Neuronal stem cell (in vitro differentiated cells): ENCODE measurements at regions not wholly inside any gene's neighbourhood (a gene's known extent, or its start where the extent isn't known, plus 50 kb on each side); places are given as distances from the start of the nearest gene placed in this dataset.
A peak's percentile ranks its signal among the peaks of the same experiment; 100 is the strongest.
"Not testable (repeated sequence)": the region's sequence is repeated elsewhere in the genome, so short reads cannot be mapped to it uniquely, and the experiment has no call there.

ENCODE experiments used
- DNase-seq: peaks from one replicate; pipeline ENCODE4 v3.0.0-alpha.2; 2013; ENCODE audit warnings: low spot score
- H2AFZ ChIP-seq: one replicate; pipeline ENCODE4 v1.6.1; 2013; ENCODE audit warnings: mild to moderate bottlenecking, low read length, inconsistent platforms
- H2AK5ac ChIP-seq: 2 replicates; pipeline ENCODE4 v1.6.1; 2013; ENCODE audit warnings: low read depth, mild to moderate bottlenecking, inconsistent platforms, low read length, moderate library complexity, mixed read lengths
- H2BK120ac ChIP-seq: 2 replicates; pipeline ENCODE4 v1.6.1; 2013; ENCODE audit warnings: low read depth, mild to moderate bottlenecking, inconsistent platforms, low read length, moderate library complexity, mixed read lengths
- H2BK12ac ChIP-seq: one replicate; pipeline ENCODE4 v1.6.1; 2013; ENCODE audit warnings: low read length, inconsistent platforms
- H2BK15ac ChIP-seq: 2 replicates; pipeline ENCODE4 v1.6.1; 2013; ENCODE audit warnings: mild to moderate bottlenecking, low read length, inconsistent platforms, mixed read lengths
- H2BK5ac ChIP-seq: one replicate; pipeline ENCODE4 v1.6.1; 2013; ENCODE audit warnings: inconsistent platforms, mild to moderate bottlenecking, low read length, moderate library complexity
- H3K14ac ChIP-seq: one replicate; pipeline ENCODE4 v1.6.1; 2013; ENCODE audit warnings: low read length, inconsistent platforms
- H3K18ac ChIP-seq: 2 replicates; pipeline ENCODE4 v1.6.1; 2013; ENCODE audit warnings: low read length, inconsistent platforms
- H3K23ac ChIP-seq: 2 replicates; pipeline ENCODE4 v1.6.1; 2013; ENCODE audit warnings: low read depth, mild to moderate bottlenecking, mixed read lengths, low read length, inconsistent platforms; ENCODE audit not compliant: poor library complexity
- H3K27ac ChIP-seq: replicated peaks from 3 replicates; pipeline ENCODE4 v1.5.1; 2013; ENCODE audit warnings: low read length, inconsistent platforms
- H3K27me3 ChIP-seq, 3 experiments: 2 replicates each; pipeline ENCODE4 v1.6.1; 2013; ENCODE audit warnings: low read length in 3 of 3, mild to moderate bottlenecking in 2 of 3, inconsistent platforms in 1 of 3, low read depth in 1 of 3, mixed read lengths in 1 of 3, moderate library complexity in 1 of 3; ENCODE audit not compliant: control insufficient read depth in 3 of 3, insufficient read depth in 3 of 3
- H3K36me3 ChIP-seq, 2 donors: replicated peaks in 1 of 2; 2 replicates each; pipeline ENCODE4 v1.6.1; 2013; ENCODE audit warnings: low read length in 2 of 2; ENCODE audit not compliant: control insufficient read depth in 2 of 2, insufficient read depth in 2 of 2
- H3K4ac ChIP-seq: 2 replicates; pipeline ENCODE4 v1.6.1; 2013; ENCODE audit warnings: inconsistent platforms, mild to moderate bottlenecking, low read length, moderate library complexity
- H3K4me1 ChIP-seq, 2 donors: 1 replicate in 1 of 2; 2 replicates in 1 of 2; pipeline ENCODE4 v1.6.1; 2013; ENCODE audit warnings: low read length in 2 of 2, low read depth in 1 of 2; ENCODE audit not compliant: control insufficient read depth in 2 of 2, insufficient read depth in 1 of 2
- H3K4me2 ChIP-seq: one replicate; pipeline ENCODE4 v1.6.1; 2013; ENCODE audit warnings: mild to moderate bottlenecking, low read length, inconsistent platforms; ENCODE audit not compliant: insufficient read depth, poor library complexity, severe bottlenecking
- H3K4me3 ChIP-seq, 2 donors: 2 replicates each; pipeline ENCODE4 v1.5.1; 2013; ENCODE audit warnings: low read length in 2 of 2, mild to moderate bottlenecking in 2 of 2, inconsistent platforms in 1 of 2, moderate library complexity in 1 of 2
- H3K79me1 ChIP-seq: one replicate; pipeline ENCODE4 v1.6.1; 2013; ENCODE audit warnings: low read depth, mild to moderate bottlenecking, inconsistent platforms, low read length, moderate library complexity
- H3K9ac ChIP-seq: one replicate; pipeline ENCODE4 v1.6.1; 2013; ENCODE audit warnings: mild to moderate bottlenecking, low read depth, low read length, inconsistent platforms; ENCODE audit not compliant: poor library complexity
- H3K9me3 ChIP-seq, 2 donors: replicated peaks in 1 of 2; 2 replicates each; pipeline versions ENCODE3 to v1.6.1; 2013; ENCODE audit warnings: low read length in 2 of 2, mild to moderate bottlenecking in 2 of 2, inconsistent platforms in 1 of 2, low read depth in 1 of 2, mixed read lengths in 1 of 2, moderate library complexity in 1 of 2; ENCODE audit not compliant: control insufficient read depth in 2 of 2, insufficient read depth in 1 of 2
- H4K8ac ChIP-seq: one replicate; pipeline ENCODE4 v1.6.1; 2013; ENCODE audit warnings: low read depth, mild to moderate bottlenecking, inconsistent platforms, low read length, moderate library complexity
- H4K91ac ChIP-seq: one replicate; pipeline ENCODE4 v1.6.1; 2013; ENCODE audit warnings: low read length, low read depth, mild to moderate bottlenecking, inconsistent platforms; ENCODE audit not compliant: poor library complexity
- WGBS, 2 donors: extraction: QIAGEN DNeasy Blood & Tissue Kit; methylation state at CpG; one replicate each; pipeline ENCODE4 v1.1.7; 2013; ENCODE audit warnings: missing lambda C conversion rate in 2 of 2, mixed read lengths in 1 of 2; ENCODE audit not compliant: insufficient read length in 2 of 2, insufficient replicate concordance in 1 of 2; ENCODE audit errors: extremely low coverage in 2 of 2; 5-methylcytosine and 5-hydroxymethylcytosine counted together

GRCh38 chr12:85462888-85463287 is 182.9 kb downstream of the ALX1 start:
- no peak overlapping the region for H3K18ac ChIP-seq
- no peak overlapping the region for H3K4me3 ChIP-seq
- no peaks in the 10 kb centered on the region for H3K79me1 ChIP-seq
- H2AK5ac ChIP-seq, result no peak overlapping the region
- H2BK12ac ChIP-seq, result no peak overlapping the region
- no peak overlapping the region for H2BK120ac ChIP-seq
- DNase-seq, result no peak
- H3K27ac ChIP-seq, result no peak overlapping the region
- H2AFZ ChIP-seq, result no peak overlapping the region
- no peak overlapping the region for H3K23ac ChIP-seq
- no peaks in the 10 kb centered on the region for H3K36me3 ChIP-seq
- H2BK5ac ChIP-seq, result no peak overlapping the region
- no peak overlapping the region for H4K8ac ChIP-seq
- H3K9ac ChIP-seq, result no peak overlapping the region
- no peak overlapping the region for H3K14ac ChIP-seq
- H3K9me3 ChIP-seq, result no peaks in the 10 kb centered on the region
- WGBS, 2 donors, result no CpG with 5 or more reads among the region's 4 CpGs
- H4K91ac ChIP-seq, result no peak overlapping the region
- H2BK15ac ChIP-seq, result no peak overlapping the region
- peaks cover 0 to 5% (median 0%) of the 10 kb centered on the region in 3 experiments for H3K27me3 ChIP-seq
- H3K4ac ChIP-seq, result no peak overlapping the region
- no peaks in the 10 kb centered on the region for H3K4me1 ChIP-seq
- H3K4me2 ChIP-seq, result no peak overlapping the region

GRCh38 chr12:85466890-85467289 is 186.9 kb downstream of the ALX1 start:
- Histone ChIP-seq H3K4ac (no peak overlapping the region), H3K9ac (no peak overlapping the region), H3K36me3 (no peaks in the 10 kb centered on the region), H4K8ac (no peak overlapping the region), H3K27me3 (peaks cover 0 to 5% (median 0%) of the 10 kb centered on the region in 3 experiments), H3K4me1 (peaks cover 0 to 4% of the 10 kb centered on the region in 2 donors), H3K9me3 (no peaks in the 10 kb centered on the region), H2BK15ac (no peak overlapping the region), H3K27ac (no peak overlapping the region), H2BK120ac (no peak overlapping the region), H2BK12ac (no peak overlapping the region), H3K4me2 (no peak overlapping the region), H3K4me3 (no peak overlapping the region), H2BK5ac (no peak overlapping the region), H3K14ac (no peak overlapping the region), H3K23ac (no peak overlapping the region), H2AK5ac (no peak overlapping the region), H3K18ac (no peak overlapping the region), H2AFZ (no peak overlapping the region), H3K79me1 (no peaks in the 10 kb centered on the region), H4K91ac (no peak overlapping the region)
- DNase-seq, result no peak

GRCh38 chr12:85468356-85469157 is 188.5 kb downstream of the ALX1 start:
- Histone ChIP-seq H3K9ac (no peak overlapping the region), H3K9me3 (no peaks in the 10 kb centered on the region), H3K79me1 (no peaks in the 10 kb centered on the region), H3K27ac (no peak overlapping the region), H3K36me3 (no peaks in the 10 kb centered on the region), H2BK15ac (no peak overlapping the region), H4K91ac (no peak overlapping the region), H3K18ac (no peak overlapping the region), H3K23ac (no peak overlapping the region), H3K4me3 (peak overlapping the region in 1 of 2 donors; percentile 13), H3K4me2 (no peak overlapping the region), H3K14ac (no peak overlapping the region), H2BK120ac (no peak overlapping the region), H3K27me3 (peaks cover 0 to 5% (median 0%) of the 10 kb centered on the region in 3 experiments), H3K4me1 (peaks cover 0 to 4% of the 10 kb centered on the region in 2 donors), H4K8ac (no peak overlapping the region), H2BK12ac (no peak overlapping the region), H3K4ac (no peak overlapping the region), H2BK5ac (no peak overlapping the region), H2AFZ (peak overlapping the region; percentile 83), H2AK5ac (no peak overlapping the region)
- WGBS, 2 donors, result no CpG with 5 or more reads among the region's 15 CpGs
- DNase-seq, result peak; percentile 49

- H3K27me3 ChIP-seq, H3K9me3 ChIP-seq, H3K4me2 ChIP-seq, H3K4ac ChIP-seq, H3K9ac ChIP-seq, H4K8ac ChIP-seq, H3K79me1 ChIP-seq, H2BK12ac ChIP-seq, H3K4me1 ChIP-seq, H2BK15ac ChIP-seq, H3K14ac ChIP-seq, H3K27ac ChIP-seq, H4K91ac ChIP-seq, H3K18ac ChIP-seq, H2BK5ac ChIP-seq, DNase-seq, H2BK120ac ChIP-seq, H3K23ac ChIP-seq, H2AK5ac ChIP-seq, H3K4me3 ChIP-seq, H3K36me3 ChIP-seq: not testable (repeated sequence)
- H2AFZ ChIP-seq, result peak overlapping the region; percentile 83
- WGBS, 2 donors, result no CpG with 5 or more reads among the region's 5 CpGs
These were observed 189.4 kb downstream of the ALX1 start for GRCh38 chr12:85469158-85470086.
